NB4 (cell line): ENCODE measurements at regions not wholly inside any gene's neighbourhood (a gene's known extent, or its start where the extent isn't known, plus 50 kb on each side); places are given as distances from the start of the nearest gene placed in this dataset.

ENCODE experiments used
- DNase-seq: peaks from one replicate; pipeline ENCODE4 v3.0.0; 2010; ENCODE audit warnings: low read depth
- H3K4me3 ChIP-seq: one replicate; pipeline ENCODE4 v1.5.1; 2011; ENCODE audit warnings: mild to moderate bottlenecking, low read depth, low read length, moderate library complexity
- MYC ChIP-seq: IDR thresholded peaks from 2 replicates; pipeline ENCODE4 v1.6.1; 2011; ENCODE audit warnings: low read depth, low read length
- POLR2A ChIP-seq: IDR thresholded peaks from 2 replicates; pipeline ENCODE4 v1.6.1; 2011; ENCODE audit warnings: mild to moderate bottlenecking; ENCODE audit not compliant: insufficient read length; ENCODE audit errors: extremely low read depth
- TF ChIP-seq, protein P1 (sequence below): IDR thresholded peaks from 2 replicates; pipeline ENCODE4 v1.6.1; 2011; ENCODE audit warnings: low read depth, low read length
- TF ChIP-seq, protein P2 (sequence below): IDR thresholded peaks from one replicate; pipeline ENCODE4 v1.5.1; 2012; ENCODE audit warnings: low read depth, low read length

DNA sequence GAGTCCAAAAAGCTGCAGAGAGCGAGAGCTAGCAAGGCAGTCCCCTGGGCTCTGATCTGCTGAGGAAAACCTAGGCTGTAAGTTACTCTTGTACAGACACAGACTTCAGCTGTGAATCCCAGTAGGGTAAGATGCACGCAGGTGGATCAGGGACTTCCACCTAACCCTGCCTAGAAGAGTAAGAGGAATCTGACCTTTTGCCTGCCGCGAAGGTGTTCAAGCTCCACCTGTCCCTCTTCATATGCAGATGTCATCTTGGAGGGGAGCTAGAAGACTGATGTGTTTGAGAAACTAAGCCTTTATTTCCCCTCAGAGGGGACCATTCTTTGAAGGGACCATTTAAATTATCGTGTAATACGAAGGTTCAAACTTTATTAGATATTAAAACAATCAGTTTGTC lies 108.6 kb upstream of the USP24 start:
- H3K4me3 ChIP-seq: no peak overlapping the region
- no peak for DNase-seq
- TF ChIP-seq, protein P1, sequence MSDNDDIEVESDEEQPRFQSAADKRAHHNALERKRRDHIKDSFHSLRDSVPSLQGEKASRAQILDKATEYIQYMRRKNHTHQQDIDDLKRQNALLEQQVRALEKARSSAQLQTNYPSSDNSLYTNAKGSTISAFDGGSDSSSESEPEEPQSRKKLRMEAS: no peak
- TF ChIP-seq MYC: no peak
- TF ChIP-seq POLR2A: no peak
- TF ChIP-seq, protein P2, sequence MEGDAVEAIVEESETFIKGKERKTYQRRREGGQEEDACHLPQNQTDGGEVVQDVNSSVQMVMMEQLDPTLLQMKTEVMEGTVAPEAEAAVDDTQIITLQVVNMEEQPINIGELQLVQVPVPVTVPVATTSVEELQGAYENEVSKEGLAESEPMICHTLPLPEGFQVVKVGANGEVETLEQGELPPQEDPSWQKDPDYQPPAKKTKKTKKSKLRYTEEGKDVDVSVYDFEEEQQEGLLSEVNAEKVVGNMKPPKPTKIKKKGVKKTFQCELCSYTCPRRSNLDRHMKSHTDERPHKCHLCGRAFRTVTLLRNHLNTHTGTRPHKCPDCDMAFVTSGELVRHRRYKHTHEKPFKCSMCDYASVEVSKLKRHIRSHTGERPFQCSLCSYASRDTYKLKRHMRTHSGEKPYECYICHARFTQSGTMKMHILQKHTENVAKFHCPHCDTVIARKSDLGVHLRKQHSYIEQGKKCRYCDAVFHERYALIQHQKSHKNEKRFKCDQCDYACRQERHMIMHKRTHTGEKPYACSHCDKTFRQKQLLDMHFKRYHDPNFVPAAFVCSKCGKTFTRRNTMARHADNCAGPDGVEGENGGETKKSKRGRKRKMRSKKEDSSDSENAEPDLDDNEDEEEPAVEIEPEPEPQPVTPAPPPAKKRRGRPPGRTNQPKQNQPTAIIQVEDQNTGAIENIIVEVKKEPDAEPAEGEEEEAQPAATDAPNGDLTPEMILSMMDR: no peak

DNA sequence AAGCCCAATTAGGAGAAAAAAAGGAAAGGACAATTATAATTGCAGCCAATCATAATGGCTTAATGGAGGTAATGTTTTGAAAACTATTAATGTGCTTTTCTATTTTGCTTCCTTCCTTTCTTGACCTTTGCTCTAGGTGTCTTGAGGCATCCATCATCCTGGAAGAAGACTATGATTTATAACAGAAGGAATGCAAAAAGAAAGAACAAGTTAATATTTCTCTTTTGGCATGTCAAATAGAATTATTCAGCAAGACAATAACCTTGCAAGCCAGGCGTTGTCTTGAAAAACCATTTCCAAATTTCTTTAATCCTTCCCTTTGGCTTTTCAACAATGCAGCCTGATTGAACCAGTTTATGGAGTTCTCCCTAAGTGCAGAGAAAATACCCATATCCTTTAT lies 107.7 kb upstream of the USP24 start:
- DNase-seq: no peak
- no peak overlapping the region for H3K4me3 ChIP-seq
- TF ChIP-seq POLR2A (no peak), MYC (no peak)
- TF ChIP-seq, protein P2: no peak
- TF ChIP-seq, protein P1: no peak

DNA sequence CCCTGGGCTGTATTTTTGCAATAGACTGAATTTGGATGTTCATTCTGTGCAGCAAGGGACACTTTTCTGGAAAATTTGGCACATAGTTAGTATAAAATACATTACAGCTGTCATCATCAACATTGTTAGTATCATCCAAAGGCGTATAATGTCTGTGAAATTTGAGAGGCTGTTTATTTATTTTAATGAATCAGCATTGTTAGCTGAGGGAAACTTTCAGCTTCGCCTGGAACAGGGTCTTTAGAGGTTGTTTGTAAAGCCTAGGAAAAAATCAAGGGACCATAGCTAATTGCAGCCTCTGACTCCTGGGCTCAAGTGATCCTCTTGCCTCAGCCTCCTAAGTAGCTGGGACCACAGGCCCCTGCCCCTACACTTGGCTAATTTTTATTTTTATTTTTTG lies 106.8 kb upstream of the USP24 start:
- TF ChIP-seq, protein P1: no peak
- TF ChIP-seq POLR2A: no peak
- TF ChIP-seq, protein P2: no peak
- no peak for TF ChIP-seq MYC
- H3K4me3 ChIP-seq: no peak overlapping the region
- no peak for DNase-seq

DNA sequence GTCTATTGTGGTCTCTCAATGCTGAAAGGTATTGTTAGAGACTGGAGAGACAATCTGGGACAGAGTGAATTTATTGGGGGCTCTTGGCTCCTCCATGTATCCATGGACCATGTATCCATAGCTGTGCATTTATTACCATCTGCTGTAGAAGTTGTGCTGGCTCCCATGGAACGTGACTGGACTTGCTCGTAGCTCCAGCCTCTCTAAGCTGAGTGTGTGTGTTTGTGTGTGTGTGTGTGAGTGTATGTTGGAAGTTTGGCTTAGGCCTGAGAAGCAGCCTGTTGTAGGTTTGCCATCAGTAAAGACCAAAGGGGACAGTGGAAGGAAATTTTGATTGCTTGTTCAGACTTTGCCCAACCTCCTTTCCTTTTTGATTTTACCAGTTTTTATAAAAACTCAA lies 105.7 kb upstream of the USP24 start:
- TF ChIP-seq, protein P1: no peak
- no peak for TF ChIP-seq POLR2A
- TF ChIP-seq, protein P2: no peak
- TF ChIP-seq MYC: no peak
- no peak for DNase-seq
- H3K4me3 ChIP-seq: no peak overlapping the region

DNA sequence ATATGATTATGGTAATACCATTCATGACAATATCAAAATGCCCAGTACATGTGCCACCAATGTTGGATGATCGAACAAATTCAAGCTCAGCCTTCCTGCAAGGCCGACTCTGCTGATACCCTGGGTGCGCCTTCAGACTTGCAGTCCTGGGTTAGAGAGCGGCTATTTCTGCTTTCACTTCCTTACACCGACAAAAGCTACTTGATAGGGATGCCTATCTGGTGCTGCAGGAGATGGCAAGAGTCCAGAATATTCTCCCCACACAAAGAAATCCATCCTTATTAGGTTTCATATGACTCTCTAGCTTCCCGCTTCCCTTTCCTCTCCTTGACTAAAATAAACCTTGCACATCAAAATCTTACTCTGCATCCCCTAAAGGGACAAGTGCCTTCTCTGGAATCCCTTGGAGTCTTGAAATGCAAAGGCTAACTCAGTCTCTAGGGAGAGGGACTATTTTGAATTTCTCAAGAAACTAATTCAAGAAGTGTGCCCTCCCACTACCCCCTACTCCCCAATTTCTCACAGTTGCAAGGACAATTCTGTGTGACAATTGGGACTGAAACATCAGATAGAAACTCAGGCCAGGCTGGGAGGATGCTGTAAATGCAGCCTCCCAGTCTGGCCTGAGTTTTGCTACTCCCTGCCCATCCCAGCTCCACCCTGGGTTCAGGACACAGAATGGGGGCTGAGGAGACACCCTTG lies 103.1 kb upstream of the USP24 start:
- DNase-seq: no peak
- TF ChIP-seq POLR2A: no peak
- no peak for TF ChIP-seq MYC
- TF ChIP-seq, protein P1: no peak
- TF ChIP-seq, protein P2: no peak
- H3K4me3 ChIP-seq: no peak overlapping the region

DNA sequence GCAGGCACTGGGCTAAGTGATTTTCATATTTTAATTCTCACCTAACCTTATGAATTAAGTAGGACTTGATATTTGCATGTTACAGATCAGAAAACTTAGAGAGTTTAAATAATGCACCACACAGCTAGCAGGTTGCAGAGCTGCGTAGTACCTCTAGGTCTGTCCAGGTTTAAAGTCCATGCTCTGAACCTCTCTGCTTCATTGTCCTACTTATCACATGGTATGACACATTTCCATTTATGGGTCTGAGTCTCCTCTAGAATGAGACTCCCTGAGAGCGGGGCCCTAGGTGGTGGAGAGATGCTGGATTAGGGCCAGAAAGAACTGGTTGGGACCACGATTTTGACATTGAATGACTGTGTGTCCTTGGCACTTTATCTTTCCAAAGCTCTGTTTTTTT lies 102.5 kb upstream of the USP24 start:
- DNase-seq: no peak
- H3K4me3 ChIP-seq: no peak overlapping the region
- TF ChIP-seq, protein P2: no peak
- TF ChIP-seq MYC (no peak), POLR2A (no peak)
- TF ChIP-seq, protein P1: no peak
